A549 (cell line): ENCODE measurements at regions not wholly inside any gene's neighbourhood (a gene's known extent, or its start where the extent isn't known, plus 50 kb on each side); places are given as distances from the start of the nearest gene placed in this dataset.

ENCODE experiments used
- ATAC-seq, 2 experiments: fragments of 200-7000 bp in 1 of 2; fragments of >200 bp in 1 of 2; cut with Nextera tagmentation in 1 of 2; cut with Tn5 transposase in 1 of 2; 3 replicates each; pipeline versions ENCODE4 v1.8.0 to v1.9.1; 2018 to 2020; ENCODE audit warnings: mild to moderate bottlenecking in 1 of 2, moderate library complexity in 1 of 2
- CTCF ChIA-PET: fragments of 300-600 bp; sonication (Branson Sonifier 250); formaldehyde crosslinking; extraction: SDS; loops from one replicate; lab custom pipeline; 2021; ENCODE audit warnings: antibody characterized with exemption, inconsistent platforms; lab: Yijun Ruan, JAX
- POLR2A ChIA-PET: fragments of 350-600 bp; formaldehyde crosslinking; extraction: SDS; loops from one replicate; lab custom pipeline; 2021; ENCODE audit warnings: antibody characterized with exemption, inconsistent platforms; lab: Yijun Ruan, JAX
- DNase-seq, 2 experiments: peaks; one replicate each; pipeline versions ENCODE4 v3.0.0 to v3.0.0-alpha.2; 2011 to 2016; ENCODE audit warnings: low read depth in 1 of 2, low spot score in 1 of 2
- FAIRE-seq: peaks from 2 replicates; lab custom pipeline; 2011; peaks lifted over from hg19 to GRCh38; lab: Jason Lieb, UNC
- H3K27ac ChIP-seq, 2 experiments: fragments of >200 bp; sonication (Bioruptor Twin); formaldehyde crosslinking; 3 replicates each; pipeline ENCODE4 v1.5.1; 2016 to 2017
- H3K4me1 ChIP-seq: fragments of >200 bp; sonication (Bioruptor Twin); formaldehyde crosslinking; 3 replicates; pipeline ENCODE4 v1.6.1; 2016
- H3K4me2 ChIP-seq: fragments of >200 bp; sonication (Bioruptor Twin); formaldehyde crosslinking; 3 replicates; pipeline ENCODE4 v1.6.1; 2016
- H3K4me3 ChIP-seq: fragments of >200 bp; sonication (Bioruptor Twin); formaldehyde crosslinking; 3 replicates; pipeline ENCODE4 v1.5.1; 2016
- H3K9me3 ChIP-seq: fragments of >200 bp; sonication (Bioruptor Twin); formaldehyde crosslinking; 3 replicates; pipeline ENCODE4 v1.6.1; 2016
- BCL3 ChIP-seq: fragments of >200 bp; sonication (Bioruptor Twin); formaldehyde crosslinking; IDR thresholded peaks from 3 replicates; pipeline ENCODE4 v1.6.1; 2016
- CBX2 ChIP-seq: fragments of 200-600 bp; sonication (generic); IDR thresholded peaks from 2 replicates; pipeline ENCODE4 v1.6.1; 2016; ENCODE audit warnings: low read depth, mild to moderate bottlenecking, borderline replicate concordance
- EHMT2 ChIP-seq: fragments of 200-600 bp; sonication (generic); IDR thresholded peaks from 2 replicates; pipeline ENCODE4 v1.6.1; 2016; ENCODE audit warnings: antibody characterized with exemption, low read depth, mild to moderate bottlenecking, moderate library complexity
- ELK1 ChIP-seq: fragments of 150-350 bp; IDR thresholded peaks from 2 replicates; pipeline ENCODE4 v1.6.1; 2014; ENCODE audit warnings: low read depth, mild to moderate bottlenecking, low read length
- FOSL2 ChIP-seq, 2 experiments: fragments of 450-650 bp in 1 of 2; fragments of >200 bp in 1 of 2; sonication (Bioruptor Twin) in 1 of 2; formaldehyde crosslinking; IDR thresholded peaks; 2 replicates each; pipeline versions ENCODE4 v1.5.0 to v1.6.1; 2016 to 2020; ENCODE audit warnings: mild to moderate bottlenecking in 1 of 2, moderate library complexity in 1 of 2
- GATA3 ChIP-seq: IDR thresholded peaks from 2 replicates; pipeline ENCODE4 v1.6.1; 2012; ENCODE audit warnings: borderline replicate concordance
- HES2 ChIP-seq: fragments of >200 bp; sonication (Bioruptor Twin); formaldehyde crosslinking; IDR thresholded peaks from 2 replicates; pipeline ENCODE4 v1.6.1; 2016
- HOXA7 ChIP-seq: fragments of 250-450 bp; sonication (Bioruptor Pico); IDR thresholded peaks from 2 replicates; pipeline ENCODE4 v1.5.0; 2020; ENCODE audit warnings: mild to moderate bottlenecking, moderate library complexity
- HOXB13 ChIP-seq: fragments of 250-450 bp; sonication (Bioruptor Pico); IDR thresholded peaks from 2 replicates; pipeline ENCODE4 v1.5.0; 2020; ENCODE audit warnings: low read depth, mild to moderate bottlenecking, moderate library complexity
- MAFK ChIP-seq: fragments of 450-650 bp; IDR thresholded peaks from 2 replicates; pipeline ENCODE4 v1.6.1; 2014; ENCODE audit not compliant: partially characterized antibody
- MYC ChIP-seq: IDR thresholded peaks from 2 replicates; pipeline ENCODE4 v1.6.1; 2012; ENCODE audit warnings: mild to moderate bottlenecking, inconsistent platforms, low read length, improper control_type of control experiment, borderline replicate concordance
- NFE2L2 ChIP-seq: fragments of 150-350 bp; conservative IDR thresholded peaks from 2 replicates; pipeline ENCODE4 v1.6.1; 2014; ENCODE audit warnings: low read length
- NR3C1 ChIP-seq: fragments of >200 bp; sonication (Bioruptor Twin); formaldehyde crosslinking; IDR thresholded peaks from 3 replicates; pipeline ENCODE4 v1.6.1; 2017
- POLR2A ChIP-seq: IDR thresholded peaks from 2 replicates; pipeline ENCODE4 v1.6.1; 2012; ENCODE audit warnings: mild to moderate bottlenecking, low read length
- POLR2AphosphoS2 ChIP-seq: conservative IDR thresholded peaks from 2 replicates; pipeline ENCODE4 v1.6.1; 2012; ENCODE audit warnings: low read length, improper control_type of control experiment, inconsistent platforms
- RFX5 ChIP-seq: fragments of 450-650 bp; IDR thresholded peaks from 2 replicates; pipeline ENCODE4 v1.7.1; 2014; ENCODE audit warnings: antibody characterized with exemption, mild to moderate bottlenecking, moderate library complexity
- RNF2 ChIP-seq: fragments of 200-600 bp; sonication (generic); IDR thresholded peaks from 2 replicates; pipeline ENCODE4 v1.6.1; 2016; ENCODE audit warnings: low read depth, mild to moderate bottlenecking, antibody characterized with exemption, moderate library complexity, borderline replicate concordance
- SREBF2 ChIP-seq: fragments of 450-650 bp; IDR thresholded peaks from 2 replicates; pipeline ENCODE4 v1.6.1; 2014; ENCODE audit warnings: mild to moderate bottlenecking, moderate library complexity
- TFCP2L1 ChIP-seq: fragments of 250-450 bp; sonication (Bioruptor Pico); IDR thresholded peaks from 2 replicates; pipeline ENCODE4 v1.5.0; 2021; ENCODE audit warnings: mild to moderate bottlenecking
- ZNF302 ChIP-seq: fragments of 250-450 bp; sonication (Bioruptor Pico); IDR thresholded peaks from 2 replicates; pipeline ENCODE4 v1.9.0; 2021; ENCODE audit warnings: inconsistent platforms, mild to moderate bottlenecking, moderate library complexity
- ZSCAN20 ChIP-seq: fragments of 250-450 bp; sonication (Bioruptor Pico); IDR thresholded peaks from 2 replicates; pipeline ENCODE4 v1.8.0; 2022; ENCODE audit warnings: mild to moderate bottlenecking, moderate library complexity
- WGBS: methylation state at CpG from one replicate; pipeline ENCODE4 v1.1.6; 2017; ENCODE audit errors: missing lambda C conversion rate; 5-methylcytosine and 5-hydroxymethylcytosine counted together
- TF ChIP-seq, protein P1 (sequence below): IDR thresholded peaks from 2 replicates; pipeline ENCODE4 v1.6.1; 2012

GRCh38 chr3:182622241-182622545 is 171.1 kb upstream of the ATP11B start:
- Histone ChIP-seq H3K4me1 (no peaks in the 10 kb centered on the region), H3K4me2 (no peak overlapping the region), H3K9me3 (no peaks in the 10 kb centered on the region; the same call in 2 of the 3 replicates), H3K4me3 (no peak overlapping the region), H3K27ac (no peak overlapping the region)
- POLR2A ChIA-PET: no interaction called here
- CTCF ChIA-PET: no interaction called here
- FAIRE-seq (no peak), DNase-seq (no peak), ATAC-seq (no peak)
- TF ChIP-seq, protein P1, sequence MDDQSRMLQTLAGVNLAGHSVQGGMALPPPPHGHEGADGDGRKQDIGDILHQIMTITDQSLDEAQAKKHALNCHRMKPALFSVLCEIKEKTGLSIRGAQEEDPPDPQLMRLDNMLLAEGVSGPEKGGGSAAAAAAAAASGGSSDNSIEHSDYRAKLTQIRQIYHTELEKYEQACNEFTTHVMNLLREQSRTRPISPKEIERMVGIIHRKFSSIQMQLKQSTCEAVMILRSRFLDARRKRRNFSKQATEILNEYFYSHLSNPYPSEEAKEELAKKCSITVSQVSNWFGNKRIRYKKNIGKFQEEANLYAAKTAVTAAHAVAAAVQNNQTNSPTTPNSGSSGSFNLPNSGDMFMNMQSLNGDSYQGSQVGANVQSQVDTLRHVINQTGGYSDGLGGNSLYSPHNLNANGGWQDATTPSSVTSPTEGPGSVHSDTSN: no peak
- TF ChIP-seq ZNF302 (CRISPR knock-in tag) (no peak), RNF2 (no peak), ZSCAN20 (no peak), HOXA7 (no peak), SREBF2 (no peak), ELK1 (no peak), NR3C1 (no peak), EHMT2 (no peak), FOSL2 (IDR thresholded peaks at IDR 0.05) (no peak), FOSL2 (CRISPR knock-in tag; IDR thresholded peaks at IDR 0.05) (no peak), MYC (no peak), TFCP2L1 (no peak), HES2 (no peak), MAFK (no peak)

DNA sequence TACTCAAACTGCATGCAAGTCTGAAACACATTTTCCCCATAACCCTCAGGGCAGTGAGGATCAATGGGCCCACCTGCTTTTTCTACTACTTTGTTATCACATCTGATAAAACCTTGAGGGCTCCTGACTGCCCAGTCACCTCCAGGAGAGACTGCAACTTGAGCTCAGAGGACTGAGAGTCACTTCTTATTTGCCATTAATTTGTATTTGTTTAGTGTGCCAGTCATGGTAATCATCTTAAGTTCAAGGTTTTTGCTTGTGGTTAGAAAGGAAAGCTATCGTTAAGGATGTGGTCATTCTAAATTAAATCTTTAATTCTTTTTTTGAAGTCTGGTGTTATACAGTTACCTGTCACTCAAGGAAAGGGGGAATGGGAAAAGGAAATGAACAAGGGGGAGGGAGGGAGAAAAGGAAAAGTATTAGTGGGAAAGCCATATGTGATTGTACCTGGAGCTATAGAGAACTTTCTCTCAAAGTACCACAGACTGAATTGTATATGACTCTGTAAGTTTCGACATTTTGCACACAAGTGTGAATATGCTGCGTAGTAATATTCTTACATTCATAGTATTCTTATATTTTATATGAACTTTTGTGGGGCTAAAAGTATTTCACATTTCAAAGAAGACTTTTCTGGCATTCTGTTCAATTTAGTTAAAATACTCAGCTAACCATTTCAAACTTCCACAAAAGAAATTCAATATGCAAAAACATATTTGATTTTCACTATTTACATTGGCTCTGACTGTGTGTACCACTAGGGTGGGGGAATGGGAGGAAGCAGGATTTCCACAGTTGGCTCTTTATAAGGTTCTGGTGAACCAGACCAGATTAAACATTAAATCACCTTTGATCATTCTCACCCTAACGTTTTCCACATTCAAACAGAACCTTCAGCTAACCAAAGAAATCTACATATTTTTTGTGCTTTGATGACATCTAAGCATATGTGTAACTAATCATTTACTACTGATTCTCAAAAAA is 166.5 kb upstream of the ATP11B start:
- DNase-seq (no peak), ATAC-seq (no peak), FAIRE-seq (no peak)
- Histone ChIP-seq H3K9me3 (no peaks in the 10 kb centered on the region; the same call in 2 of the 3 replicates), H3K4me2 (no peak overlapping the region), H3K4me3 (no peak overlapping the region), H3K4me1 (no peaks in the 10 kb centered on the region), H3K27ac (no peak overlapping the region)
- WGBS: 25% methylated on average over 4 of the region's 4 CpGs
- TF ChIP-seq POLR2A: no peak
- ChIA-PET CTCF (interaction anchor here (1.1 to 1.4 kb wide), 3 partner anchors 12 to 1300 kb away, joined by 3 to 5 read pairs (median 5); no protein-coding TSS in a partner anchor), POLR2A (no interaction called here)

DNA sequence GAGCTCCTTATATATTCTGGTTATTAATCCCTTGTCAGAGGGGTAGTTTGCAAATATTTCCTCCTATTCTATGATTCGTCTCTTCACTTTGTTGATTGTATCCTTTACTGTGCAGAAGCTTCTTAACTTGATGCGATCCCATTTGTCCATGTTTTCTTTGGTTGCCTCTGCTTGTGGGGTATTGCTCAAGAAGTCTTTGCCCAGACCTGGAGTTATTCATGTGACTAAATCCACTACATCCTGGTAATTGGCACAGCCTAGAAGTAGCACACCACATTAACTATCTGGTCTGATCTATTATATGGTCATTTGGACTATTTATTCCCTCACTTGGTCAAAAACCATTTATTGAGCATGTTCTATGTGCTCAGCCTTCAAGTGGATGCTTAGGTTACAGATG is 164.8 kb upstream of the ATP11B start:
- CTCF ChIA-PET: no interaction called here
- Histone ChIP-seq H3K4me3 (no peak overlapping the region), H3K4me2 (no peak overlapping the region), H3K4me1 (no peaks in the 10 kb centered on the region), H3K27ac (no peak overlapping the region), H3K9me3 (no peaks in the 10 kb centered on the region; the same call in 2 of the 3 replicates)
- ATAC-seq (no peak), DNase-seq (no peak), FAIRE-seq (no peak)
- POLR2A ChIA-PET: no interaction called here
- 67% methylated on average over 2 of the region's 2 CpGs for WGBS
- TF ChIP-seq, protein P1: no peak
- TF ChIP-seq RFX5: no peak
- TF ChIP-seq HOXB13 (CRISPR knock-in tag): no peak
- no peak for TF ChIP-seq NFE2L2
- no peak for TF ChIP-seq ELK1
- no peak for TF ChIP-seq RNF2
- no peak for TF ChIP-seq HES2
- TF ChIP-seq TFCP2L1: no peak
- no peak for TF ChIP-seq POLR2AphosphoS2
- TF ChIP-seq BCL3: no peak
- no peak for TF ChIP-seq EHMT2
- TF ChIP-seq CBX2: no peak
- no peak for TF ChIP-seq GATA3
